OCI-LY1 (cell line): ENCODE measurements at regions not wholly inside any gene's neighbourhood (a gene's known extent, or its start where the extent isn't known, plus 50 kb on each side); places are given as distances from the start of the nearest gene placed in this dataset.
A peak's percentile ranks its signal among the peaks of the same experiment; 100 is the strongest.
"Not testable (repeated sequence)": the region's sequence is repeated elsewhere in the genome, so short reads cannot be mapped to it uniquely, and the experiment has no call there.

Experiments
- H2AFZ ChIP-seq: fragments of 200-600 bp; sonication (generic), shearing (Covaris generic); 2 replicates; pipeline ENCODE4 v1.6.0; 2014; ENCODE audit warnings: antibody characterized with exemption, mild to moderate bottlenecking, low read length
- H3F3A ChIP-seq: fragments of 200-600 bp; sonication (generic), shearing (Covaris generic); 2 replicates; pipeline ENCODE4 v1.6.0; 2014; ENCODE audit warnings: mild to moderate bottlenecking, antibody characterized with exemption, low read length, moderate library complexity; ENCODE audit not compliant: insufficient read depth
- H3K27ac ChIP-seq: fragments of 200-600 bp; sonication (generic); 2 replicates; pipeline ENCODE4 v1.5.1; 2014; ENCODE audit warnings: low read length, mixed run types, mild to moderate bottlenecking, low read depth; ENCODE audit not compliant: poor library complexity, severe bottlenecking
- H3K27me3 ChIP-seq: fragments of 200-600 bp; sonication (generic); 2 replicates; pipeline ENCODE4 v1.6.0; 2014; ENCODE audit warnings: antibody characterized with exemption, mild to moderate bottlenecking, low read length, moderate library complexity; ENCODE audit not compliant: insufficient read depth
- H3K36me3 ChIP-seq: fragments of 200-600 bp; sonication (generic); 2 replicates; pipeline ENCODE4 v1.6.1; 2014; ENCODE audit warnings: mild to moderate bottlenecking, antibody characterized with exemption, low read length, moderate library complexity, mixed read lengths; ENCODE audit not compliant: insufficient read depth
- H3K4me1 ChIP-seq: fragments of 200-600 bp; sonication (generic); 2 replicates; pipeline ENCODE4 v1.5.1; 2014; ENCODE audit warnings: mild to moderate bottlenecking, low read length, moderate library complexity; ENCODE audit not compliant: insufficient read depth, severe bottlenecking
- H3K4me2 ChIP-seq: fragments of 200-600 bp; sonication (generic), shearing (Covaris generic); 2 replicates; pipeline ENCODE4 v1.6.1; 2014; ENCODE audit warnings: low read length
- H3K4me3 ChIP-seq: fragments of 200-600 bp; sonication (generic); 2 replicates; pipeline ENCODE4 v1.5.1; 2014; ENCODE audit warnings: low read length, low read depth, mild to moderate bottlenecking, mixed read lengths; ENCODE audit not compliant: poor library complexity, severe bottlenecking
- H3K79me2 ChIP-seq: fragments of 200-600 bp; shearing (Covaris generic); 2 replicates; pipeline ENCODE4 v1.6.1; 2016; ENCODE audit warnings: mixed run types, low read length, mixed read lengths; ENCODE audit not compliant: insufficient read depth
- H3K9ac ChIP-seq: fragments of 200-600 bp; sonication (generic), shearing (Covaris generic); 2 replicates; pipeline ENCODE4 v1.6.1; 2014; ENCODE audit warnings: mild to moderate bottlenecking, low read length, mixed read lengths
- H3K9me2 ChIP-seq: fragments of 200-600 bp; sonication (generic), shearing (Covaris generic); 2 replicates; pipeline ENCODE4 v1.6.1; 2014; ENCODE audit warnings: low read depth, mild to moderate bottlenecking, low read length, mixed read lengths
- H3K9me3 ChIP-seq: fragments of 200-600 bp; shearing (Covaris generic); 2 replicates; pipeline ENCODE4 v1.6.1; 2014; ENCODE audit warnings: low read length, mixed read lengths
- H4K20me1 ChIP-seq: fragments of 200-600 bp; sonication (generic), shearing (Covaris generic); 2 replicates; pipeline ENCODE4 v1.6.0; 2016; ENCODE audit warnings: mild to moderate bottlenecking, low read length; ENCODE audit not compliant: insufficient read depth
- TF ChIP-seq, protein P1 (sequence below): fragments of 200-600 bp; sonication (generic), shearing (Covaris generic); IDR thresholded peaks from 2 replicates; pipeline ENCODE4 v1.5.1; 2017; ENCODE audit warnings: mild to moderate bottlenecking, antibody characterized with exemption, low read length, moderate library complexity, mixed read lengths

DNA sequence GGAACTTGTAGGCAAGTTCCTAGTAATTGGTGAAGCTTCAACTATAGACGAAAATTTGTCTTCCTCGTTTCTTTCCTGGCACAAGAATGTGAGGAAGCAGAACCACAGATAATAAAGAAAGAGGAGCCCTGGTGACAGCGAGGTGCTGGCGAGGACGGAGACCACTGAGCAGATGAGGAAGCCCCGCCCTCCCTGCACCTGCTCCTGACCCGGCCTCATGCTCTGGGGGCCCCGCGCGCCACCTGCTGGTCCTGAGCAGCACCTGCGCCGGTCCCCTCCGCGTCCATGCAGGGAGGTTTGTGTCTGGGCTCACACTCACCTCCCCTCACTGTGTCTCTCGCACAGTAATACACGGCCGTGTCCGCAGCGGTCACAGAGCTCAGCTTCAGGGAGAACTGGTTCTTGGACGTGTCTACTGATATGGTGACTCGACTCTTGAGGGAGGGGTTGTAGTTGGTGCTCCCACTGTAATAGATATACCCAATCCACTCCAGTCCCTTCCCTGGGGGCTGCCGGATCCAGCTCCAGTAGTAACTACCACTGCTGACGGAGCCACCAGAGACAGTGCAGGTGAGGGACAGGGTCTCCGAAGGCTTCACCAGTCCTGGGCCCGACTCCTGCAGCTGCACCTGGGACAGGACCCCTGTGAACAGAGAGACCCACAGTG, 1112.5 kb downstream of the TMEM121 start:
- not testable (repeated sequence) for H3K9ac ChIP-seq, H3K36me3 ChIP-seq, H3F3A ChIP-seq, H3K79me2 ChIP-seq, H3K4me1 ChIP-seq, H3K27me3 ChIP-seq, H3K9me3 ChIP-seq, H3K9me2 ChIP-seq, H3K27ac ChIP-seq, H2AFZ ChIP-seq, H3K4me3 ChIP-seq, H4K20me1 ChIP-seq
- H3K4me2 ChIP-seq: peak overlapping the region; percentile 9; the same call in 1 of the 2 replicates
- TF ChIP-seq, protein P1, sequence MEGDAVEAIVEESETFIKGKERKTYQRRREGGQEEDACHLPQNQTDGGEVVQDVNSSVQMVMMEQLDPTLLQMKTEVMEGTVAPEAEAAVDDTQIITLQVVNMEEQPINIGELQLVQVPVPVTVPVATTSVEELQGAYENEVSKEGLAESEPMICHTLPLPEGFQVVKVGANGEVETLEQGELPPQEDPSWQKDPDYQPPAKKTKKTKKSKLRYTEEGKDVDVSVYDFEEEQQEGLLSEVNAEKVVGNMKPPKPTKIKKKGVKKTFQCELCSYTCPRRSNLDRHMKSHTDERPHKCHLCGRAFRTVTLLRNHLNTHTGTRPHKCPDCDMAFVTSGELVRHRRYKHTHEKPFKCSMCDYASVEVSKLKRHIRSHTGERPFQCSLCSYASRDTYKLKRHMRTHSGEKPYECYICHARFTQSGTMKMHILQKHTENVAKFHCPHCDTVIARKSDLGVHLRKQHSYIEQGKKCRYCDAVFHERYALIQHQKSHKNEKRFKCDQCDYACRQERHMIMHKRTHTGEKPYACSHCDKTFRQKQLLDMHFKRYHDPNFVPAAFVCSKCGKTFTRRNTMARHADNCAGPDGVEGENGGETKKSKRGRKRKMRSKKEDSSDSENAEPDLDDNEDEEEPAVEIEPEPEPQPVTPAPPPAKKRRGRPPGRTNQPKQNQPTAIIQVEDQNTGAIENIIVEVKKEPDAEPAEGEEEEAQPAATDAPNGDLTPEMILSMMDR: peak; percentile 63

DNA sequence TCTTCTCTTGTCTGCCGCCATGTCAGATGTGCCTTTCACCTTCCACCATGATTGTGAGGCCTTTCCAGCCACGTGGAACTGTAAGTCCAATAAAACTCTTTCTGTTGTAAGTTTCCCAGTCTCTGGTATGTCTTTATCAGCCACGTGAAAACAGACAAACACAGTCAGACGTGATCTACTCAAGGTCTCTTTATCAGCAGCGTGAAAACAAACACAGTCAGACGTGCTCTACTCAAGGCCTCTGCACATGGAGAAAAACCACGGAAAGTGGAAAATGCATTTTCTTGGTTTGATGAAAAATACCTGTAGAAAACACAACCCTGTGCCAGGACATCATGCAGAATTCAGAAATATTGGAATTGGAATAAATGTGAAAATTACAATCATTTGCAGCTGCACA, 1115.7 kb downstream of the TMEM121 start:
- H3K4me2 ChIP-seq: no peak overlapping the region
- H3K9me3 ChIP-seq: no peaks in the 10 kb centered on the region

DNA sequence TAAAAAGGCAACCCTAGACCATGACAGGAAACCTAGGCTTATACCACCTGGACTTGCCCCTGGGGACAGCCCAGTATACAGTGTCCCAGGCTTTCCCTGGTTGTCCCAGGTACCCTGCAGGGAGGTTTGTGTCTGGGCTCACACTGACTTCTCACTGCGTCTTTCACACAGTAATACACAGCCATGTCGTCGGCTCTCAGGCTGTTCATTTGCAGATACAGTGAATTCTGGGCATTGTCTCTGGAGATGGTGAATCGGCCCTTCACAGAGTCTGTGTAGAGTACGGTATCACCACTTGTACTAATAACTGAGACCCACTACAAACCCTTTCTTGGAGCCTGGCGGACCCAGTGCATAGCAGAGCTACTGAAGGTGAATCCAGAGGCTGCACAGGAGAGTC, 1116.6 kb downstream of the TMEM121 start:
- H3K4me3 ChIP-seq, H4K20me1 ChIP-seq, H3K36me3 ChIP-seq, H3K27ac ChIP-seq, H2AFZ ChIP-seq, H3K27me3 ChIP-seq, H3K9me3 ChIP-seq, H3F3A ChIP-seq, H3K9me2 ChIP-seq, H3K9ac ChIP-seq, H3K4me2 ChIP-seq, H3K79me2 ChIP-seq, H3K4me1 ChIP-seq: not testable (repeated sequence)

More for the DNA sequence above, 1115.7 kb downstream of the TMEM121 start:
- no peaks in the 10 kb centered on the region for H3K79me2 ChIP-seq
- no peak overlapping the region for H3K4me3 ChIP-seq
- no peak overlapping the region for H3K27ac ChIP-seq
- H3K36me3 ChIP-seq: no peaks in the 10 kb centered on the region
- H2AFZ ChIP-seq: no peak overlapping the region
- TF ChIP-seq, protein P1: no peak
- no peak overlapping the region for H3K9ac ChIP-seq
- H4K20me1 ChIP-seq: no peaks in the 10 kb centered on the region
- H3K9me2 ChIP-seq: no peaks in the 10 kb centered on the region
- H3K27me3 ChIP-seq: no peaks in the 10 kb centered on the region; the same call in 1 of the 2 replicates
- no peaks in the 10 kb centered on the region for H3K4me1 ChIP-seq
- H3F3A ChIP-seq: no peaks in the 10 kb centered on the region

DNA sequence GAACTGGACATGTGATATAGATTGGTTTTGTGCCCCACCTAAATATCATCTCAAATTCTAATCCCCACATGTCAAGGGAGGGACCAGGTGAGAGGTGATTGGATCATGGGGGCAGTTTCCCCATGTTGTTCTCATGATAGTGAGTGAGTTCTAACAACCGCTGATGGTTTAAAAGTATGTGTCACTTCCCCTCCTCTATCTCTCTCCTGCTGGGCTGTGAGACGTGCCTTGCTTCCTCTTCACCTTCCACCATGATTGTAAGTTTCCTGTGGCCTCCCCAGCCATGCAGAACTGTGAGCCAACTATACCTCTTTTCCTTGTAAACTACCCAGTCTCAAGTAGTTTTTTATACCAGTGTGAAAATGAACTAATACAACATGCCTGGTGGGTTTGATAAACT, 1122.5 kb downstream of the TMEM121 start:
- not testable (repeated sequence) for H3K79me2 ChIP-seq, H3K4me2 ChIP-seq, H3K36me3 ChIP-seq, H3K4me1 ChIP-seq, H3F3A ChIP-seq, H4K20me1 ChIP-seq, H3K9me2 ChIP-seq, H3K4me3 ChIP-seq, H3K9me3 ChIP-seq, H3K27ac ChIP-seq, H2AFZ ChIP-seq, H3K9ac ChIP-seq, H3K27me3 ChIP-seq
